ENCODE measurements at regions not wholly inside any gene's neighbourhood (a gene's known extent, or its start where the extent isn't known, plus 50 kb on each side); places are given as distances from the start of the nearest gene placed in this dataset.

DNA sequence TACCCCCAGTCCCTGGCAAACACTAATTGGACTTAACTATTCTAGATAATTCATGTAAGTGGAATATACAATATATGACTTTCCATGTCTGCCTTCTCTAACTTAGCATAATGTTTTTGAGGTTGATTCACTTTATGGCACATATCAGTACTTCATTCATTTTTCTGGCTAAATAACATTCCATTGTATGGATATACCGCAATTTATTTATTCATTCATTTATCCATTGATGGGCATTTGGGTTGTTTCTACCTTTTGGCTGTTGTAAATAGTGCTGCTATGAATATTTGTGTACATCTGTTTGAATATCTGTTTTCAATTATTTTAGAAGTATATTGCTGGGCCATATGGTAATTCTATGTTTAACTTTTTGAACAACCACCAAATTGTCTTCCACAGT is 616.3 kb downstream of the UTRN start:
- TF ChIP-seq, protein P1, sequence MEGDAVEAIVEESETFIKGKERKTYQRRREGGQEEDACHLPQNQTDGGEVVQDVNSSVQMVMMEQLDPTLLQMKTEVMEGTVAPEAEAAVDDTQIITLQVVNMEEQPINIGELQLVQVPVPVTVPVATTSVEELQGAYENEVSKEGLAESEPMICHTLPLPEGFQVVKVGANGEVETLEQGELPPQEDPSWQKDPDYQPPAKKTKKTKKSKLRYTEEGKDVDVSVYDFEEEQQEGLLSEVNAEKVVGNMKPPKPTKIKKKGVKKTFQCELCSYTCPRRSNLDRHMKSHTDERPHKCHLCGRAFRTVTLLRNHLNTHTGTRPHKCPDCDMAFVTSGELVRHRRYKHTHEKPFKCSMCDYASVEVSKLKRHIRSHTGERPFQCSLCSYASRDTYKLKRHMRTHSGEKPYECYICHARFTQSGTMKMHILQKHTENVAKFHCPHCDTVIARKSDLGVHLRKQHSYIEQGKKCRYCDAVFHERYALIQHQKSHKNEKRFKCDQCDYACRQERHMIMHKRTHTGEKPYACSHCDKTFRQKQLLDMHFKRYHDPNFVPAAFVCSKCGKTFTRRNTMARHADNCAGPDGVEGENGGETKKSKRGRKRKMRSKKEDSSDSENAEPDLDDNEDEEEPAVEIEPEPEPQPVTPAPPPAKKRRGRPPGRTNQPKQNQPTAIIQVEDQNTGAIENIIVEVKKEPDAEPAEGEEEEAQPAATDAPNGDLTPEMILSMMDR (IDR thresholded peaks at IDR 0.05; ENCODE audit: control extremely low read depth in 1 of 3, insufficient read depth in 1 of 3, low read depth in 1 of 3, low read length in 3 of 3) = no peak
- TF ChIP-seq ASH2L (IDR thresholded peaks at IDR 0.05; ENCODE audit: low read length) (no peak), TAF1 (IDR thresholded peaks at IDR 0.05; ENCODE audit: low read depth, low read length) (no peak)

Measured in H1 (cell line).